ENCODE measurements at regions not wholly inside any gene's neighbourhood (a gene's known extent, or its start where the extent isn't known, plus 50 kb on each side); places are given as distances from the start of the nearest gene placed in this dataset.

DNA sequence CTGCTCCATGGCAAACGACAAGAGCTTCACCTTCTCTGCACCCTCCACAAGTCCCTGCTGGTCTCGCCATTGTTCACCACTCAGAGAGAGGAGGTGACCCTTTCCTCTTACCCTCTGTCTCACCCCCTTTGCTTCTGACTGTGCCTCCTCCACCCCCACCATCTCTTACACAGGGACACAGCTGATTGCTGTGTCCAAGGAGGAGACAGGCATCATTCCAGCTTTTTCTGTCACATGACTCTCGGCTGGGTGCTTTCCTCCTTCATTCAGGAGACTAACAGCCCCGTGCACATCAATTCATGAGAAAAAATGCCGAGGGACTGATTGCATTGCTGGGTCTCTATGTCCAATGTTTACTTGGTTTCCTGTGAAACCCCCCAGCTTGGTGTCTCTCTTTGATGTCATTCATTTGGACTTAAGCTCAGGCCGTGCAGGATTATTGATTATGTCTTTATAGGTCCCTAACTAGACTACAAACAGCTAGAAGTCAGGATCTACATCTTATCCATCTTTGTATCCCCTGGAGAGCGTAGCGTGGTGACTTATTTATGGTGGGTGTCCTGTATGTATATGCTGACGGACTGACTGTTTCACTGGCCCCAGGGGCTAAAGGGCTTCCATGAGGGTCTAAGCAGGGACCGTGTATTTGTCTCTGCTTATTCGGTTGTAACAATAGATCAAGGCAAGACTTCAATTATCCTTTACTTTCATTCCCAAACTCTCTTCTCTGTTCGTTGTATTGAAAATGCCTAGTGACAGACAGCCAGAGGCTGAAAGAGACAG lies 82.2 kb upstream of the CDH13 start:
- TF ChIP-seq EP300 (IDR thresholded peaks at IDR 0.05) = no peak
- TF ChIP-seq, protein P1, sequence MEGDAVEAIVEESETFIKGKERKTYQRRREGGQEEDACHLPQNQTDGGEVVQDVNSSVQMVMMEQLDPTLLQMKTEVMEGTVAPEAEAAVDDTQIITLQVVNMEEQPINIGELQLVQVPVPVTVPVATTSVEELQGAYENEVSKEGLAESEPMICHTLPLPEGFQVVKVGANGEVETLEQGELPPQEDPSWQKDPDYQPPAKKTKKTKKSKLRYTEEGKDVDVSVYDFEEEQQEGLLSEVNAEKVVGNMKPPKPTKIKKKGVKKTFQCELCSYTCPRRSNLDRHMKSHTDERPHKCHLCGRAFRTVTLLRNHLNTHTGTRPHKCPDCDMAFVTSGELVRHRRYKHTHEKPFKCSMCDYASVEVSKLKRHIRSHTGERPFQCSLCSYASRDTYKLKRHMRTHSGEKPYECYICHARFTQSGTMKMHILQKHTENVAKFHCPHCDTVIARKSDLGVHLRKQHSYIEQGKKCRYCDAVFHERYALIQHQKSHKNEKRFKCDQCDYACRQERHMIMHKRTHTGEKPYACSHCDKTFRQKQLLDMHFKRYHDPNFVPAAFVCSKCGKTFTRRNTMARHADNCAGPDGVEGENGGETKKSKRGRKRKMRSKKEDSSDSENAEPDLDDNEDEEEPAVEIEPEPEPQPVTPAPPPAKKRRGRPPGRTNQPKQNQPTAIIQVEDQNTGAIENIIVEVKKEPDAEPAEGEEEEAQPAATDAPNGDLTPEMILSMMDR (IDR thresholded peaks at IDR 0.05) = no peak

All from upper lobe of left lung (tissue), 4 donors.